ENCODE measurements at regions not wholly inside any gene's neighbourhood (a gene's known extent, or its start where the extent isn't known, plus 50 kb on each side); places are given as distances from the start of the nearest gene placed in this dataset.
A peak's percentile ranks its signal among the peaks of the same experiment; 100 is the strongest.
"Not testable (repeated sequence)": the region's sequence is repeated elsewhere in the genome, so short reads cannot be mapped to it uniquely, and the experiment has no call there.

GRCh38 chr2:94776036-94776435 is 95.2 kb upstream of the TEKT4 start:
- H3K4me3 ChIP-seq (ENCODE audit: low read length): no peak overlapping the region

GRCh38 chr2:94785105-94785504 is 86.1 kb upstream of the TEKT4 start:
- DNase-seq (ENCODE audit: low read depth); H3K4me3 ChIP-seq (ENCODE audit: low read length): not testable (repeated sequence)

More at GRCh38 chr2:94776036-94776435, 95.2 kb upstream of the TEKT4 start:
- no peak for TF ChIP-seq CTCF (IDR thresholded peaks at IDR 0.05; ENCODE audit: insufficient read depth, low read depth, low read length, missing control alignments)
- no peak for DNase-seq (ENCODE audit: low read depth)

GRCh38 chr2:94786424-94786823 is 84.8 kb upstream of the TEKT4 start:
- not testable (repeated sequence) for DNase-seq (ENCODE audit: low read depth); H3K4me3 ChIP-seq (ENCODE audit: low read length)

- DNase-seq (ENCODE audit: low read depth); H3K4me3 ChIP-seq (ENCODE audit: low read length): not testable (repeated sequence)
Observed at GRCh38 chr2:94790169-94790568, 81.1 kb upstream of the TEKT4 start.

GRCh38 chr2:94797235-94797634 is 74.0 kb upstream of the TEKT4 start:
- not testable (repeated sequence) for H3K4me3 ChIP-seq (ENCODE audit: low read length)
- peak; percentile 14 for DNase-seq (ENCODE audit: low read depth)
- TF ChIP-seq CTCF (IDR thresholded peaks at IDR 0.05; ENCODE audit: insufficient read depth, low read depth, low read length, missing control alignments): peak; percentile 27

Data from epithelial cell of esophagus (primary cell).